HEK293 (cell line): ENCODE measurements at regions not wholly inside any gene's neighbourhood (a gene's known extent, or its start where the extent isn't known, plus 50 kb on each side); places are given as distances from the start of the nearest gene placed in this dataset.

Experiments used
- CTCF ChIA-PET: fragments of 350-600 bp; formaldehyde crosslinking; extraction: SDS; loops from one replicate; lab custom pipeline; 2021; ENCODE audit warnings: antibody characterized with exemption; lab: Yijun Ruan, JAX
- POLR2A ChIA-PET: fragments of 300-600 bp; formaldehyde crosslinking; extraction: SDS; loops from one replicate; lab custom pipeline; 2020; ENCODE audit warnings: antibody characterized with exemption, inconsistent platforms; lab: Yijun Ruan, JAX
- H3K27ac ChIP-seq: fragments of 200-500 bp; sonication (Bioruptor generic); 2 replicates; pipeline ENCODE4 v1.5.1; 2014; ENCODE audit warnings: low read depth, low read length, control low read depth, inconsistent platforms; ENCODE audit errors: extremely low read depth
- H3K36me3 ChIP-seq, 2 experiments: fragments of 200-500 bp in 1 of 2; sonication (Bioruptor generic) in 1 of 2; 1 replicate in 1 of 2; 2 replicates in 1 of 2; pipeline ENCODE4 v1.5.1; 2014 to 2017; ENCODE audit warnings: inconsistent platforms in 2 of 2, low read length in 2 of 2; ENCODE audit not compliant: control insufficient read depth in 2 of 2, insufficient read depth in 1 of 2
- H3K4me1 ChIP-seq: fragments of 200-500 bp; sonication (Bioruptor generic); 2 replicates; pipeline ENCODE4 v1.5.1; 2014; ENCODE audit warnings: mild to moderate bottlenecking, low read length, inconsistent platforms; ENCODE audit not compliant: control insufficient read depth, insufficient read depth
- H3K4me3 ChIP-seq: 2 replicates; pipeline ENCODE4 v1.5.1; 2011; ENCODE audit warnings: low read depth, mild to moderate bottlenecking, control low read depth, low read length, moderate library complexity
- H3K9me3 ChIP-seq: fragments of 200-500 bp; sonication (Bioruptor generic); 2 replicates; pipeline ENCODE4 v1.5.1; 2014; ENCODE audit warnings: low read depth, low read length, inconsistent platforms; ENCODE audit not compliant: control insufficient read depth, insufficient read depth
- BCL11B ChIP-seq: fragments of 450-650 bp; formaldehyde crosslinking; IDR thresholded peaks from 2 replicates; pipeline ENCODE4 v1.5.1; 2016; ENCODE audit warnings: low read depth, missing biosample characterization, missing genetic modification characterization
- GLI4 ChIP-seq: fragments of 450-650 bp; formaldehyde crosslinking; IDR thresholded peaks from 2 replicates; pipeline ENCODE4 v1.5.1; 2016; ENCODE audit warnings: missing biosample characterization, missing genetic modification characterization
- GLIS1 ChIP-seq: fragments of 450-650 bp; formaldehyde crosslinking; IDR thresholded peaks from 2 replicates; pipeline ENCODE4 v1.5.1; 2016; ENCODE audit warnings: missing biosample characterization, missing genetic modification characterization
- GLIS2 ChIP-seq: fragments of 450-650 bp; formaldehyde crosslinking; IDR thresholded peaks from 2 replicates; pipeline ENCODE4 v1.5.1; 2016; ENCODE audit warnings: missing biosample characterization, missing genetic modification characterization
- HOXC10 ChIP-seq: sonication (generic); formaldehyde crosslinking; IDR thresholded peaks from 2 replicates; pipeline ENCODE4 v1.8.1; 2023; ENCODE audit warnings: mild to moderate bottlenecking, missing genetic modification reagents
- KLF1 ChIP-seq: fragments of 450-650 bp; formaldehyde crosslinking; IDR thresholded peaks from 2 replicates; pipeline ENCODE4 v1.5.1; 2016; ENCODE audit warnings: missing biosample characterization, missing genetic modification characterization
- SP7 ChIP-seq: fragments of 450-650 bp; formaldehyde crosslinking; IDR thresholded peaks from 2 replicates; pipeline ENCODE4 v1.5.1; 2016; ENCODE audit warnings: missing biosample characterization, missing genetic modification characterization
- YY1 ChIP-seq: fragments of 450-650 bp; formaldehyde crosslinking; IDR thresholded peaks from 2 replicates; pipeline ENCODE4 v1.5.1; 2018; ENCODE audit warnings: missing biosample characterization, missing genetic modification characterization
- ZBTB1 ChIP-seq: fragments of 450-650 bp; formaldehyde crosslinking; IDR thresholded peaks from 2 replicates; pipeline ENCODE4 v1.5.1; 2016; ENCODE audit warnings: missing biosample characterization, missing genetic modification characterization
- ZNF169 ChIP-seq: fragments of 450-650 bp; formaldehyde crosslinking; IDR thresholded peaks from 2 replicates; pipeline ENCODE4 v1.5.1; 2016; ENCODE audit warnings: missing biosample characterization, missing genetic modification characterization
- ZNF202 ChIP-seq: fragments of 450-650 bp; formaldehyde crosslinking; IDR thresholded peaks from 2 replicates; pipeline ENCODE4 v1.5.1; 2016; ENCODE audit warnings: missing biosample characterization, missing genetic modification characterization, borderline replicate concordance
- ZNF223 ChIP-seq: fragments of 450-650 bp; formaldehyde crosslinking; IDR thresholded peaks from 2 replicates; pipeline ENCODE4 v1.5.1; 2016; ENCODE audit warnings: missing biosample characterization, missing genetic modification characterization
- ZNF266 ChIP-seq: fragments of 450-650 bp; formaldehyde crosslinking; IDR thresholded peaks from 2 replicates; pipeline ENCODE4 v1.5.1; 2016; ENCODE audit warnings: missing biosample characterization, missing genetic modification characterization, low read depth
- ZNF280C ChIP-seq: fragments of 450-650 bp; formaldehyde crosslinking; IDR thresholded peaks from 2 replicates; pipeline ENCODE4 v1.5.1; 2016; ENCODE audit warnings: missing biosample characterization, missing genetic modification characterization
- ZNF335 ChIP-seq: fragments of 450-650 bp; formaldehyde crosslinking; conservative IDR thresholded peaks from 2 replicates; pipeline ENCODE4 v1.5.1; 2016; ENCODE audit warnings: missing biosample characterization, missing genetic modification characterization
- ZNF391 ChIP-seq: fragments of 450-650 bp; formaldehyde crosslinking; IDR thresholded peaks from 2 replicates; pipeline ENCODE4 v1.5.1; 2016; ENCODE audit warnings: low read depth, missing biosample characterization, missing genetic modification characterization, borderline replicate concordance
- ZNF394 ChIP-seq: fragments of 450-650 bp; formaldehyde crosslinking; IDR thresholded peaks from 2 replicates; pipeline ENCODE4 v1.5.1; 2016; ENCODE audit warnings: missing biosample characterization, missing genetic modification characterization, mild to moderate bottlenecking, moderate library complexity, borderline replicate concordance
- ZNF416 ChIP-seq: fragments of 450-650 bp; formaldehyde crosslinking; IDR thresholded peaks from 2 replicates; pipeline ENCODE4 v1.5.1; 2016; ENCODE audit warnings: missing biosample characterization, missing genetic modification characterization
- ZNF654 ChIP-seq: fragments of 450-650 bp; formaldehyde crosslinking; IDR thresholded peaks from 2 replicates; pipeline ENCODE4 v1.5.1; 2016; ENCODE audit warnings: low read depth, missing biosample characterization, missing genetic modification characterization
- ZNF664 ChIP-seq: fragments of 450-650 bp; formaldehyde crosslinking; IDR thresholded peaks from 2 replicates; pipeline ENCODE4 v1.5.1; 2016; ENCODE audit warnings: missing biosample characterization, missing genetic modification characterization
- ZNF707 ChIP-seq: fragments of 450-650 bp; formaldehyde crosslinking; IDR thresholded peaks from 2 replicates; pipeline ENCODE4 v1.5.1; 2016; ENCODE audit warnings: missing biosample characterization, missing genetic modification characterization
- ZNF785 ChIP-seq: fragments of 450-650 bp; formaldehyde crosslinking; IDR thresholded peaks from 2 replicates; pipeline ENCODE4 v1.5.1; 2016; ENCODE audit warnings: missing biosample characterization, missing genetic modification characterization
- ZNF837 ChIP-seq: fragments of 450-650 bp; formaldehyde crosslinking; IDR thresholded peaks from 2 replicates; pipeline ENCODE4 v1.5.1; 2016; ENCODE audit warnings: missing biosample characterization, missing genetic modification characterization
- ZNF843 ChIP-seq: fragments of 450-650 bp; formaldehyde crosslinking; IDR thresholded peaks from 2 replicates; pipeline ENCODE4 v1.5.1; 2016; ENCODE audit warnings: missing biosample characterization, missing genetic modification characterization
- ZSCAN4 ChIP-seq: fragments of 450-650 bp; formaldehyde crosslinking; IDR thresholded peaks from 2 replicates; pipeline ENCODE4 v1.5.1; 2017; ENCODE audit warnings: missing biosample characterization, missing genetic modification characterization
- TF ChIP-seq, protein P1 (sequence below): fragments of 450-650 bp; formaldehyde crosslinking; optimal IDR thresholded peaks from 2 replicates; pipeline ENCODE3; 2016; ENCODE audit warnings: missing biosample characterization, mild to moderate bottlenecking, missing genetic modification characterization
- TF ChIP-seq, protein P2 (sequence below): fragments of 450-650 bp; formaldehyde crosslinking; IDR thresholded peaks from 2 replicates; pipeline ENCODE4 v1.5.1; 2016; ENCODE audit warnings: missing biosample characterization, missing genetic modification characterization, borderline replicate concordance

- Histone ChIP-seq H3K27ac (no peak overlapping the region), H3K36me3 (no peaks in the 10 kb centered on the region), H3K4me3 (peak overlapping the region; percentile 22), H3K9me3 (no peaks in the 10 kb centered on the region), H3K4me1 (no peaks in the 10 kb centered on the region)
- CTCF ChIA-PET, result no interaction called here
- POLR2A ChIA-PET, result interaction anchor here (1.7 kb wide), 1 partner anchor 10 kb away, joined by 4 read pairs; no protein-coding TSS in a partner anchor
- TF ChIP-seq ZNF169 (tag by site-specific recombination) (no peak), ZSCAN4 (no peak), HOXC10 (CRISPR knock-in tag) (no peak), ZNF837 (tag by site-specific recombination) (no peak), GLIS2 (tag by site-specific recombination) (0 out of 2 replicates have a peak, but pooled peaks have one; percentile 15), ZNF202 (no peak), ZNF266 (tag by site-specific recombination) (no peak), ZNF223 (tag by site-specific recombination) (no peak), ZNF335 (tag by site-specific recombination) (peak; percentile 25; the same call in 1 of the 2 replicates), ZNF664 (tag by site-specific recombination) (no peak), ZNF843 (tag by site-specific recombination) (no peak), GLIS1 (tag by site-specific recombination) (peak; percentile 64), ZBTB1 (no peak), SP7 (tag by site-specific recombination) (no peak), GLI4 (tag by site-specific recombination) (no peak), BCL11B (tag by site-specific recombination) (no peak), YY1 (peak; percentile 17; the same call in 1 of the 2 replicates), ZNF394 (tag by site-specific recombination) (no peak), ZNF654 (tag by site-specific recombination) (no peak), ZNF391 (tag by site-specific recombination) (no peak), ZNF785 (tag by site-specific recombination) (no peak), ZNF280C (tag by site-specific recombination) (no peak), ZNF416 (tag by site-specific recombination) (no peak), KLF1 (tag by site-specific recombination) (no peak), ZNF707 (no peak)
- TF ChIP-seq, protein P1, sequence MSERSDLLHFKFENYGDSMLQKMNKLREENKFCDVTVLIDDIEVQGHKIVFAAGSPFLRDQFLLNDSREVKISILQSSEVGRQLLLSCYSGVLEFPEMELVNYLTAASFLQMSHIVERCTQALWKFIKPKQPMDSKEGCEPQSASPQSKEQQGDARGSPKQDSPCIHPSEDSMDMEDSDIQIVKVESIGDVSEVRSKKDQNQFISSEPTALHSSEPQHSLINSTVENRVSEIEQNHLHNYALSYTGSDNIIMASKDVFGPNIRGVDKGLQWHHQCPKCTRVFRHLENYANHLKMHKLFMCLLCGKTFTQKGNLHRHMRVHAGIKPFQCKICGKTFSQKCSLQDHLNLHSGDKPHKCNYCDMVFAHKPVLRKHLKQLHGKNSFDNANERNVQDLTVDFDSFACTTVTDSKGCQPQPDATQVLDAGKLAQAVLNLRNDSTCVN (tag by site-specific recombination), result peak; percentile 68
- TF ChIP-seq, protein P2, sequence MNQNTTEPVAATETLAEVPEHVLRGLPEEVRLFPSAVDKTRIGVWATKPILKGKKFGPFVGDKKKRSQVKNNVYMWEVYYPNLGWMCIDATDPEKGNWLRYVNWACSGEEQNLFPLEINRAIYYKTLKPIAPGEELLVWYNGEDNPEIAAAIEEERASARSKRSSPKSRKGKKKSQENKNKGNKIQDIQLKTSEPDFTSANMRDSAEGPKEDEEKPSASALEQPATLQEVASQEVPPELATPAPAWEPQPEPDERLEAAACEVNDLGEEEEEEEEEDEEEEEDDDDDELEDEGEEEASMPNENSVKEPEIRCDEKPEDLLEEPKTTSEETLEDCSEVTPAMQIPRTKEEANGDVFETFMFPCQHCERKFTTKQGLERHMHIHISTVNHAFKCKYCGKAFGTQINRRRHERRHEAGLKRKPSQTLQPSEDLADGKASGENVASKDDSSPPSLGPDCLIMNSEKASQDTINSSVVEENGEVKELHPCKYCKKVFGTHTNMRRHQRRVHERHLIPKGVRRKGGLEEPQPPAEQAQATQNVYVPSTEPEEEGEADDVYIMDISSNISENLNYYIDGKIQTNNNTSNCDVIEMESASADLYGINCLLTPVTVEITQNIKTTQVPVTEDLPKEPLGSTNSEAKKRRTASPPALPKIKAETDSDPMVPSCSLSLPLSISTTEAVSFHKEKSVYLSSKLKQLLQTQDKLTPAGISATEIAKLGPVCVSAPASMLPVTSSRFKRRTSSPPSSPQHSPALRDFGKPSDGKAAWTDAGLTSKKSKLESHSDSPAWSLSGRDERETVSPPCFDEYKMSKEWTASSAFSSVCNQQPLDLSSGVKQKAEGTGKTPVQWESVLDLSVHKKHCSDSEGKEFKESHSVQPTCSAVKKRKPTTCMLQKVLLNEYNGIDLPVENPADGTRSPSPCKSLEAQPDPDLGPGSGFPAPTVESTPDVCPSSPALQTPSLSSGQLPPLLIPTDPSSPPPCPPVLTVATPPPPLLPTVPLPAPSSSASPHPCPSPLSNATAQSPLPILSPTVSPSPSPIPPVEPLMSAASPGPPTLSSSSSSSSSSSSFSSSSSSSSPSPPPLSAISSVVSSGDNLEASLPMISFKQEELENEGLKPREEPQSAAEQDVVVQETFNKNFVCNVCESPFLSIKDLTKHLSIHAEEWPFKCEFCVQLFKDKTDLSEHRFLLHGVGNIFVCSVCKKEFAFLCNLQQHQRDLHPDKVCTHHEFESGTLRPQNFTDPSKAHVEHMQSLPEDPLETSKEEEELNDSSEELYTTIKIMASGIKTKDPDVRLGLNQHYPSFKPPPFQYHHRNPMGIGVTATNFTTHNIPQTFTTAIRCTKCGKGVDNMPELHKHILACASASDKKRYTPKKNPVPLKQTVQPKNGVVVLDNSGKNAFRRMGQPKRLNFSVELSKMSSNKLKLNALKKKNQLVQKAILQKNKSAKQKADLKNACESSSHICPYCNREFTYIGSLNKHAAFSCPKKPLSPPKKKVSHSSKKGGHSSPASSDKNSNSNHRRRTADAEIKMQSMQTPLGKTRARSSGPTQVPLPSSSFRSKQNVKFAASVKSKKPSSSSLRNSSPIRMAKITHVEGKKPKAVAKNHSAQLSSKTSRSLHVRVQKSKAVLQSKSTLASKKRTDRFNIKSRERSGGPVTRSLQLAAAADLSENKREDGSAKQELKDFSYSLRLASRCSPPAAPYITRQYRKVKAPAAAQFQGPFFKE, result no peak
Observed at GRCh38 chrX:139194571-139195280, 335.8 kb upstream of the F9 start.
